H9 (cell line): ENCODE measurements at regions not wholly inside any gene's neighbourhood (a gene's known extent, or its start where the extent isn't known, plus 50 kb on each side); places are given as distances from the start of the nearest gene placed in this dataset.

Experiments
- DNase-seq: peaks from one replicate; pipeline ENCODE4 v3.0.0-alpha.2; 2017
- H2AFZ ChIP-seq: one replicate; pipeline ENCODE4 v1.6.1; 2013; ENCODE audit warnings: mild to moderate bottlenecking, low read length, control low read depth, moderate library complexity
- H2AK5ac ChIP-seq: 2 replicates; pipeline ENCODE4 v1.6.1; 2013; ENCODE audit warnings: low read length, control low read depth, mixed read lengths; ENCODE audit not compliant: insufficient read length
- H2BK120ac ChIP-seq: one replicate; pipeline ENCODE4 v1.6.1; 2013; ENCODE audit warnings: low read depth, mild to moderate bottlenecking, low read length, control low read depth, inconsistent platforms; ENCODE audit not compliant: poor library complexity, severe bottlenecking
- H2BK12ac ChIP-seq: 2 replicates; pipeline ENCODE4 v1.6.1; 2013; ENCODE audit warnings: low read length, control low read depth, mixed read lengths, low read depth; ENCODE audit not compliant: insufficient read length
- H2BK15ac ChIP-seq: 2 replicates; pipeline ENCODE4 v1.6.1; 2013; ENCODE audit warnings: low read depth, low read length, control low read depth
- H2BK20ac ChIP-seq: one replicate; pipeline ENCODE4 v1.6.1; 2013; ENCODE audit warnings: low read depth, mild to moderate bottlenecking, low read length, control low read depth, inconsistent platforms; ENCODE audit not compliant: poor library complexity, severe bottlenecking
- H2BK5ac ChIP-seq: 2 replicates; pipeline ENCODE4 v1.6.1; 2013; ENCODE audit warnings: low read length, control low read depth, mixed read lengths; ENCODE audit not compliant: insufficient read length
- H3K14ac ChIP-seq: 2 replicates; pipeline ENCODE4 v1.6.1; 2013; ENCODE audit warnings: low read length, control low read depth; ENCODE audit not compliant: insufficient read depth
- H3K18ac ChIP-seq: 2 replicates; pipeline ENCODE4 v1.6.1; 2013; ENCODE audit warnings: low read depth, mild to moderate bottlenecking, mixed read lengths, low read length, control low read depth; ENCODE audit not compliant: insufficient read length
- H3K23ac ChIP-seq: 2 replicates; pipeline ENCODE4 v1.6.1; 2013; ENCODE audit warnings: low read length, control low read depth, mixed read lengths, low read depth; ENCODE audit not compliant: insufficient read length
- H3K23me2 ChIP-seq: 2 replicates; pipeline ENCODE4 v1.6.1; 2013; ENCODE audit warnings: low read depth, mild to moderate bottlenecking, mixed read lengths, low read length, control low read depth; ENCODE audit not compliant: insufficient read length, poor library complexity, severe bottlenecking
- H3K27ac ChIP-seq: 2 replicates; pipeline ENCODE4 v1.5.1; 2013; ENCODE audit warnings: low read length, control low read depth, mixed read lengths, low read depth; ENCODE audit not compliant: insufficient read length
- H3K27me3 ChIP-seq: 2 replicates; pipeline ENCODE4 v1.6.1; 2013; ENCODE audit warnings: low read length, control low read depth, inconsistent platforms; ENCODE audit not compliant: insufficient read depth
- H3K4ac ChIP-seq: 2 replicates; pipeline ENCODE4 v1.6.1; 2013; ENCODE audit warnings: low read depth, mild to moderate bottlenecking, control low read depth, inconsistent platforms, low read length, moderate library complexity
- H3K4me1 ChIP-seq: 2 replicates; pipeline ENCODE4 v1.6.1; 2013; ENCODE audit warnings: low read length, control low read depth, inconsistent platforms; ENCODE audit not compliant: insufficient read depth
- H3K4me2 ChIP-seq: 2 replicates; pipeline ENCODE4 v1.6.1; 2013; ENCODE audit warnings: low read length, control low read depth, mixed read lengths; ENCODE audit not compliant: insufficient read length, insufficient read depth
- H3K56ac ChIP-seq: 2 replicates; pipeline ENCODE4 v1.6.1; 2013; ENCODE audit warnings: low read depth, mild to moderate bottlenecking, mixed read lengths, low read length, control low read depth; ENCODE audit not compliant: insufficient read length
- H3K79me1 ChIP-seq: 2 replicates; pipeline ENCODE4 v1.6.1; 2013; ENCODE audit warnings: low read depth, mild to moderate bottlenecking, moderate library complexity, low read length, control low read depth, inconsistent platforms; ENCODE audit not compliant: insufficient read depth, poor library complexity, severe bottlenecking
- H3K79me2 ChIP-seq: 2 replicates; pipeline ENCODE4 v1.6.1; 2013; ENCODE audit warnings: low read length, control low read depth, inconsistent platforms; ENCODE audit not compliant: insufficient read depth
- H3K9ac ChIP-seq: 2 replicates; pipeline ENCODE4 v1.6.1; 2013; ENCODE audit warnings: low read length, control low read depth, mixed read lengths; ENCODE audit not compliant: insufficient read length; ENCODE audit errors: extremely low read depth
- H3K9me3 ChIP-seq: one replicate; pipeline ENCODE4 v1.6.1; 2013; ENCODE audit warnings: low read depth, low read length, inconsistent platforms; ENCODE audit not compliant: control insufficient read depth
- H3T11ph ChIP-seq: one replicate; pipeline ENCODE4 v1.6.1; 2013; ENCODE audit warnings: mild to moderate bottlenecking, low read length, control low read depth, inconsistent platforms
- H4K20me1 ChIP-seq: one replicate; pipeline ENCODE4 v1.6.1; 2013; ENCODE audit not compliant: control insufficient read depth, insufficient read length, insufficient read depth
- H4K5ac ChIP-seq: 2 replicates; pipeline ENCODE4 v1.6.1; 2013; ENCODE audit warnings: low read depth, mild to moderate bottlenecking, mixed read lengths, low read length, control low read depth; ENCODE audit not compliant: insufficient read length
- H4K8ac ChIP-seq: replicated peaks from 2 replicates; pipeline ENCODE4 v1.6.1; 2013; ENCODE audit warnings: low read length, control low read depth, mixed read lengths, low read depth; ENCODE audit not compliant: insufficient read length
- H4K91ac ChIP-seq: 2 replicates; pipeline ENCODE4 v1.6.1; 2013; ENCODE audit warnings: low read depth, mild to moderate bottlenecking, moderate library complexity, mixed read lengths, low read length, control low read depth; ENCODE audit not compliant: insufficient read length
- H3K27ac Mint-ChIP-seq, 3 experiments: 2 replicates in 2 of 3; 3 replicates in 1 of 3; pipeline ENCODE4 v1.8.0; 2020 to 2021; ENCODE audit warnings: mixed read lengths in 3 of 3, mild to moderate bottlenecking in 1 of 3, moderate library complexity in 1 of 3
- H3K27me3 Mint-ChIP-seq: 2 replicates; pipeline ENCODE4 v1.8.0; 2021; ENCODE audit warnings: low read depth, mild to moderate bottlenecking, moderate library complexity, mixed read lengths
- H3K36me3 Mint-ChIP-seq, 3 experiments: 2 replicates in 2 of 3; 3 replicates in 1 of 3; pipeline ENCODE4 v1.8.0; 2020 to 2021; ENCODE audit warnings: low read depth in 3 of 3, mixed read lengths in 3 of 3; ENCODE audit not compliant: insufficient read depth in 1 of 3
- H3K4me1 Mint-ChIP-seq, 2 experiments: 2 replicates each; pipeline ENCODE4 v1.8.0; 2020; ENCODE audit warnings: mixed read lengths in 2 of 2
- H3K4me3 Mint-ChIP-seq, 2 experiments: 2 replicates in 1 of 2; 3 replicates in 1 of 2; pipeline ENCODE4 v1.8.0; 2020 to 2021; ENCODE audit warnings: mild to moderate bottlenecking in 2 of 2, mixed read lengths in 2 of 2, moderate library complexity in 1 of 2
- H3K9me3 Mint-ChIP-seq, 2 experiments: 2 replicates in 1 of 2; 3 replicates in 1 of 2; pipeline ENCODE4 v1.8.0; 2020; ENCODE audit warnings: mild to moderate bottlenecking in 2 of 2, mixed read lengths in 2 of 2, moderate library complexity in 1 of 2
- WGBS: extraction: QIAGEN DNeasy Blood & Tissue Kit; methylation state at CpG from one replicate; pipeline ENCODE4 v1.1.7; 2013; ENCODE audit warnings: missing lambda C conversion rate, low lambda C conversion rate, mixed read lengths; ENCODE audit not compliant: insufficient read length; ENCODE audit errors: extremely low coverage; 5-methylcytosine and 5-hydroxymethylcytosine counted together
- TF ChIP-seq, protein P1 (sequence below): fragments of 200-600 bp; sonication (generic); conservative IDR thresholded peaks from 3 replicates; pipeline ENCODE4 v1.8.0; 2021; ENCODE audit warnings: antibody characterized with exemption, mild to moderate bottlenecking

DNA sequence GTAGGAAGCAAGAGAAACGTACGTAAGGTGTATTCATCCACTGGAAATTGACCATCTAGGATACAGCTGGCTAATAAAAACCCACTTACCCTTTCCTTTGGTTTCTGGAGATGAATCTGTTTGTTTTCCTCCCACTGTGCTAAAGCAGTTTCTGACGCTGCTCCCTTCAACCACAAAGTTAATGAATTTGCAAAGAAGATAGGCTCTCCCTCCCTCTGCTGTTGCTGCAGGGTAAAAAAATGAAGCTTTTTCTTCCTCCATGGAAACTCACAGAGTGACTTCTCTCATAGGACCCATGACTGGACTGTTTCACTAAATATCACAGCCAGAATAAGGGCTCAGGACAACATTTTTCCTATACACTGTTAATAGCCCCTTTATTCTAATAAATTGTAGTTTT is 172.1 kb upstream of the LRRN1 start:
- Histone ChIP-seq H4K20me1 (no peaks in the 10 kb centered on the region), H2AFZ (no peak overlapping the region), H4K91ac (no peak overlapping the region), H3K9me3 (no peaks in the 10 kb centered on the region), H2BK15ac (no peak overlapping the region), H3K4me1 (no peaks in the 10 kb centered on the region), H3K14ac (no peak overlapping the region), H3K27me3 (no peaks in the 10 kb centered on the region), H2BK120ac (no peak overlapping the region), H3K18ac (no peak overlapping the region), H2BK20ac (no peak overlapping the region), H3K79me2 (no peaks in the 10 kb centered on the region), H3K27ac (no peak overlapping the region), H2BK5ac (no peak overlapping the region), H3K4me2 (no peak overlapping the region), H2AK5ac (no peak overlapping the region), H2BK12ac (no peak overlapping the region), H3K23ac (no peak overlapping the region), H3T11ph (no peak overlapping the region), H3K9ac (no peak overlapping the region), H3K4ac (no peak overlapping the region), H3K23me2 (no peaks in the 10 kb centered on the region), H3K79me1 (no peaks in the 10 kb centered on the region), H3K56ac (no peak overlapping the region), H4K8ac (no peak overlapping the region), H4K5ac (no peak overlapping the region)
- H3K4me1 Mint-ChIP-seq: no peaks in the 10 kb centered on the region
- DNase-seq: no peak
- H3K27ac Mint-ChIP-seq: no peak overlapping the region
- no peaks in the 10 kb centered on the region; a peak in 1 of 5 replicates for H3K9me3 Mint-ChIP-seq
- no peak overlapping the region for H3K4me3 Mint-ChIP-seq
- WGBS: no CpG with 5 or more reads among the region's 3 CpGs
- TF ChIP-seq, protein P1, sequence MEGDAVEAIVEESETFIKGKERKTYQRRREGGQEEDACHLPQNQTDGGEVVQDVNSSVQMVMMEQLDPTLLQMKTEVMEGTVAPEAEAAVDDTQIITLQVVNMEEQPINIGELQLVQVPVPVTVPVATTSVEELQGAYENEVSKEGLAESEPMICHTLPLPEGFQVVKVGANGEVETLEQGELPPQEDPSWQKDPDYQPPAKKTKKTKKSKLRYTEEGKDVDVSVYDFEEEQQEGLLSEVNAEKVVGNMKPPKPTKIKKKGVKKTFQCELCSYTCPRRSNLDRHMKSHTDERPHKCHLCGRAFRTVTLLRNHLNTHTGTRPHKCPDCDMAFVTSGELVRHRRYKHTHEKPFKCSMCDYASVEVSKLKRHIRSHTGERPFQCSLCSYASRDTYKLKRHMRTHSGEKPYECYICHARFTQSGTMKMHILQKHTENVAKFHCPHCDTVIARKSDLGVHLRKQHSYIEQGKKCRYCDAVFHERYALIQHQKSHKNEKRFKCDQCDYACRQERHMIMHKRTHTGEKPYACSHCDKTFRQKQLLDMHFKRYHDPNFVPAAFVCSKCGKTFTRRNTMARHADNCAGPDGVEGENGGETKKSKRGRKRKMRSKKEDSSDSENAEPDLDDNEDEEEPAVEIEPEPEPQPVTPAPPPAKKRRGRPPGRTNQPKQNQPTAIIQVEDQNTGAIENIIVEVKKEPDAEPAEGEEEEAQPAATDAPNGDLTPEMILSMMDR: no peak
- no peaks in the 10 kb centered on the region for H3K27me3 Mint-ChIP-seq
- H3K36me3 Mint-ChIP-seq: peaks cover 0 to 4% (median 2%) of the 10 kb centered on the region in 3 experiments; a peak in 1 of 7 replicates
